HEK293 (cell line): ENCODE measurements at regions not wholly inside any gene's neighbourhood (a gene's known extent, or its start where the extent isn't known, plus 50 kb on each side); places are given as distances from the start of the nearest gene placed in this dataset.

ENCODE experiments used
- CTCF ChIA-PET: fragments of 350-600 bp; formaldehyde crosslinking; extraction: SDS; loops from one replicate; lab custom pipeline; 2021; ENCODE audit warnings: antibody characterized with exemption; lab: Yijun Ruan, JAX
- POLR2A ChIA-PET: fragments of 300-600 bp; formaldehyde crosslinking; extraction: SDS; loops from one replicate; lab custom pipeline; 2020; ENCODE audit warnings: antibody characterized with exemption, inconsistent platforms; lab: Yijun Ruan, JAX
- H3K27ac ChIP-seq: fragments of 200-500 bp; sonication (Bioruptor generic); 2 replicates; pipeline ENCODE4 v1.5.1; 2014; ENCODE audit warnings: low read depth, low read length, control low read depth, inconsistent platforms; ENCODE audit errors: extremely low read depth
- H3K36me3 ChIP-seq, 2 experiments: fragments of 200-500 bp in 1 of 2; sonication (Bioruptor generic) in 1 of 2; 1 replicate in 1 of 2; 2 replicates in 1 of 2; pipeline ENCODE4 v1.5.1; 2014 to 2017; ENCODE audit warnings: inconsistent platforms in 2 of 2, low read length in 2 of 2; ENCODE audit not compliant: control insufficient read depth in 2 of 2, insufficient read depth in 1 of 2
- H3K4me1 ChIP-seq: fragments of 200-500 bp; sonication (Bioruptor generic); 2 replicates; pipeline ENCODE4 v1.5.1; 2014; ENCODE audit warnings: mild to moderate bottlenecking, low read length, inconsistent platforms; ENCODE audit not compliant: control insufficient read depth, insufficient read depth
- H3K4me3 ChIP-seq: 2 replicates; pipeline ENCODE4 v1.5.1; 2011; ENCODE audit warnings: low read depth, mild to moderate bottlenecking, control low read depth, low read length, moderate library complexity
- H3K9me3 ChIP-seq: fragments of 200-500 bp; sonication (Bioruptor generic); 2 replicates; pipeline ENCODE4 v1.5.1; 2014; ENCODE audit warnings: low read depth, low read length, inconsistent platforms; ENCODE audit not compliant: control insufficient read depth, insufficient read depth
- GLI2 ChIP-seq: fragments of 450-650 bp; formaldehyde crosslinking; IDR thresholded peaks from 2 replicates; pipeline ENCODE4; 2017; ENCODE audit warnings: missing biosample characterization, missing genetic modification characterization, low read depth, borderline replicate concordance
- GLIS1 ChIP-seq: fragments of 450-650 bp; formaldehyde crosslinking; IDR thresholded peaks from 2 replicates; pipeline ENCODE4 v1.5.1; 2016; ENCODE audit warnings: missing biosample characterization, missing genetic modification characterization
- IKZF3 ChIP-seq: fragments of 450-650 bp; IDR thresholded peaks from 2 replicates; pipeline ENCODE4 v1.5.0; 2018; ENCODE audit warnings: missing biosample characterization, mild to moderate bottlenecking, missing genetic modification characterization, moderate library complexity
- KLF10 ChIP-seq: fragments of 450-650 bp; IDR thresholded peaks from 2 replicates; pipeline ENCODE4 v1.5.1; 2018; ENCODE audit warnings: missing biosample characterization, mild to moderate bottlenecking, missing genetic modification characterization
- KLF9 ChIP-seq: fragments of 450-650 bp; formaldehyde crosslinking; IDR thresholded peaks from 2 replicates; pipeline ENCODE4 v1.5.1; 2016; ENCODE audit warnings: missing biosample characterization, missing genetic modification characterization, low read depth
- RBAK ChIP-seq: fragments of 450-650 bp; formaldehyde crosslinking; IDR thresholded peaks from 2 replicates; pipeline ENCODE4 v1.5.1; 2016; ENCODE audit warnings: missing biosample characterization, missing genetic modification characterization
- TCF7L2 ChIP-seq: IDR thresholded peaks from 2 replicates; pipeline ENCODE4 v1.6.1; 2011; ENCODE audit warnings: low read depth, mild to moderate bottlenecking, inconsistent platforms, low read length, moderate library complexity, borderline replicate concordance
- TRIM28 ChIP-seq: IDR thresholded peaks from 2 replicates; pipeline ENCODE4 v1.6.1; 2011; ENCODE audit warnings: low read length, control low read depth, borderline replicate concordance
- ZBTB21 ChIP-seq: fragments of 450-650 bp; formaldehyde crosslinking; IDR thresholded peaks from 2 replicates; pipeline ENCODE4 v1.5.1; 2017; ENCODE audit warnings: missing biosample characterization, missing genetic modification characterization
- ZBTB7A ChIP-seq: fragments of 450-650 bp; formaldehyde crosslinking; IDR thresholded peaks from 2 replicates; pipeline ENCODE4 v1.5.1; 2016; ENCODE audit warnings: low read depth, missing biosample characterization, missing genetic modification characterization
- ZFP37 ChIP-seq: fragments of 450-650 bp; formaldehyde crosslinking; IDR thresholded peaks from 2 replicates; pipeline ENCODE4 v1.5.1; 2016; ENCODE audit warnings: missing biosample characterization, missing genetic modification characterization
- ZNF121 ChIP-seq: fragments of 450-650 bp; formaldehyde crosslinking; IDR thresholded peaks from 2 replicates; pipeline ENCODE4 v1.5.1; 2016; ENCODE audit warnings: missing biosample characterization, missing genetic modification characterization
- ZNF169 ChIP-seq: fragments of 450-650 bp; formaldehyde crosslinking; IDR thresholded peaks from 2 replicates; pipeline ENCODE4 v1.5.1; 2016; ENCODE audit warnings: missing biosample characterization, missing genetic modification characterization
- ZNF175 ChIP-seq: fragments of 450-650 bp; formaldehyde crosslinking; IDR thresholded peaks from 2 replicates; pipeline ENCODE4 v1.5.1; 2016; ENCODE audit warnings: missing biosample characterization, missing genetic modification characterization
- ZNF19 ChIP-seq: fragments of 450-650 bp; formaldehyde crosslinking; IDR thresholded peaks from 2 replicates; pipeline ENCODE4; 2016; ENCODE audit warnings: missing biosample characterization, missing genetic modification characterization, low read depth
- ZNF2 ChIP-seq: fragments of 450-650 bp; formaldehyde crosslinking; IDR thresholded peaks from 2 replicates; pipeline ENCODE4 v1.5.1; 2016; ENCODE audit warnings: missing biosample characterization, missing genetic modification characterization
- ZNF335 ChIP-seq: fragments of 450-650 bp; formaldehyde crosslinking; conservative IDR thresholded peaks from 2 replicates; pipeline ENCODE4 v1.5.1; 2016; ENCODE audit warnings: missing biosample characterization, missing genetic modification characterization
- ZNF341 ChIP-seq: fragments of 450-650 bp; formaldehyde crosslinking; IDR thresholded peaks from 2 replicates; pipeline ENCODE4; 2016; ENCODE audit warnings: low read depth, missing biosample characterization, missing genetic modification characterization
- ZNF501 ChIP-seq: fragments of 450-650 bp; formaldehyde crosslinking; IDR thresholded peaks from 2 replicates; pipeline ENCODE4 v1.5.1; 2016; ENCODE audit warnings: missing biosample characterization, missing genetic modification characterization
- ZNF510 ChIP-seq: fragments of 450-650 bp; formaldehyde crosslinking; IDR thresholded peaks from 2 replicates; pipeline ENCODE4 v1.5.1; 2018; ENCODE audit warnings: mild to moderate bottlenecking, missing genetic modification characterization, missing biosample characterization; ENCODE audit not compliant: insufficient replicate concordance
- ZNF514 ChIP-seq: fragments of 450-650 bp; formaldehyde crosslinking; IDR thresholded peaks from 2 replicates; pipeline ENCODE4 v1.5.1; 2016; ENCODE audit warnings: missing biosample characterization, missing genetic modification characterization
- ZNF529 ChIP-seq: fragments of 450-650 bp; formaldehyde crosslinking; IDR thresholded peaks from 2 replicates; pipeline ENCODE4 v1.5.1; 2017; ENCODE audit warnings: missing genetic modification characterization, missing biosample characterization; ENCODE audit not compliant: insufficient replicate concordance
- ZNF548 ChIP-seq: fragments of 450-650 bp; formaldehyde crosslinking; IDR thresholded peaks from 2 replicates; pipeline ENCODE4 v1.5.1; 2016; ENCODE audit warnings: missing biosample characterization, missing genetic modification characterization
- ZNF558 ChIP-seq: fragments of 450-650 bp; formaldehyde crosslinking; IDR thresholded peaks from 2 replicates; pipeline ENCODE4 v1.5.1; 2016; ENCODE audit warnings: missing biosample characterization, missing genetic modification characterization
- ZNF600 ChIP-seq: fragments of 450-650 bp; formaldehyde crosslinking; IDR thresholded peaks from 2 replicates; pipeline ENCODE4 v1.5.1; 2016; ENCODE audit warnings: missing biosample characterization, missing genetic modification characterization
- ZNF623 ChIP-seq: fragments of 450-650 bp; formaldehyde crosslinking; IDR thresholded peaks from 2 replicates; pipeline ENCODE4 v1.5.1; 2016; ENCODE audit warnings: missing biosample characterization, missing genetic modification characterization
- ZNF664 ChIP-seq: fragments of 450-650 bp; formaldehyde crosslinking; IDR thresholded peaks from 2 replicates; pipeline ENCODE4 v1.5.1; 2016; ENCODE audit warnings: missing biosample characterization, missing genetic modification characterization
- ZNF670 ChIP-seq: fragments of 450-650 bp; formaldehyde crosslinking; IDR thresholded peaks from 2 replicates; pipeline ENCODE4 v1.5.1; 2016; ENCODE audit warnings: missing biosample characterization, missing genetic modification characterization, low read depth
- ZNF701 ChIP-seq: fragments of 450-650 bp; formaldehyde crosslinking; IDR thresholded peaks from 2 replicates; pipeline ENCODE4 v1.5.1; 2016; ENCODE audit warnings: missing biosample characterization, missing genetic modification characterization
- ZNF768 ChIP-seq: fragments of 450-650 bp; formaldehyde crosslinking; IDR thresholded peaks from 2 replicates; pipeline ENCODE4 v1.5.1; 2018; ENCODE audit warnings: missing biosample characterization, mild to moderate bottlenecking, missing genetic modification characterization
- ZNF837 ChIP-seq: fragments of 450-650 bp; formaldehyde crosslinking; IDR thresholded peaks from 2 replicates; pipeline ENCODE4 v1.5.1; 2016; ENCODE audit warnings: missing biosample characterization, missing genetic modification characterization
- ZNF843 ChIP-seq: fragments of 450-650 bp; formaldehyde crosslinking; IDR thresholded peaks from 2 replicates; pipeline ENCODE4 v1.5.1; 2016; ENCODE audit warnings: missing biosample characterization, missing genetic modification characterization
- TF ChIP-seq, protein P1 (sequence below): sonication (generic); formaldehyde crosslinking; IDR thresholded peaks from 2 replicates; pipeline ENCODE4 v1.8.1; 2022; ENCODE audit warnings: mild to moderate bottlenecking, moderate library complexity, missing genetic modification reagents
- TF ChIP-seq, protein P2 (sequence below): fragments of 450-650 bp; formaldehyde crosslinking; conservative IDR thresholded peaks from 2 replicates; pipeline ENCODE4 v1.5.1; 2016; ENCODE audit warnings: low read depth, missing biosample characterization, missing genetic modification characterization

DNA sequence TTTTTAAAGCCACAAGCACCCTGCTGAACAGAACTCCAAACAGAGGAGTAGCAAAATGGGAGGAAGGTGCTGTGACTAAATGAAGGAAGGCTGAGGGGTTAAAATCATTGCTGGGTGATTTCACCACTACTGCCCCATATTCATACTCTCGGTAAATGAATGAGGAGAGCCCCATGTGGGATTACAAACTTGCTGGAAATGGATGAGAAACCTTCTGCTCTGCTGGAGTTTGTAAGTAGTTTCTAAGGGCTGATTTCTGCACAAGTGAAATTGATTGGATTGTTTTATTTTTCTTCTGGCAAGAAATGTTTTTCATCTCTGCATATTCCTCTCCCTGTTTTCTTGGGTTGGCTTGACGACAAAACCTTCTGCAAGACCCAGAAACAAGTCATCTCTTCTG lies 533.5 kb upstream of the MMS22L start (continued):
- TF ChIP-seq, protein P1, sequence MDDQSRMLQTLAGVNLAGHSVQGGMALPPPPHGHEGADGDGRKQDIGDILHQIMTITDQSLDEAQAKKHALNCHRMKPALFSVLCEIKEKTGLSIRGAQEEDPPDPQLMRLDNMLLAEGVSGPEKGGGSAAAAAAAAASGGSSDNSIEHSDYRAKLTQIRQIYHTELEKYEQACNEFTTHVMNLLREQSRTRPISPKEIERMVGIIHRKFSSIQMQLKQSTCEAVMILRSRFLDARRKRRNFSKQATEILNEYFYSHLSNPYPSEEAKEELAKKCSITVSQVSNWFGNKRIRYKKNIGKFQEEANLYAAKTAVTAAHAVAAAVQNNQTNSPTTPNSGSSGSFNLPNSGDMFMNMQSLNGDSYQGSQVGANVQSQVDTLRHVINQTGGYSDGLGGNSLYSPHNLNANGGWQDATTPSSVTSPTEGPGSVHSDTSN (CRISPR knock-in tag), result no peak
- TF ChIP-seq ZNF558 (tag by site-specific recombination) (no peak), IKZF3 (no peak), ZNF623 (no peak), ZNF664 (tag by site-specific recombination) (no peak)

DNA sequence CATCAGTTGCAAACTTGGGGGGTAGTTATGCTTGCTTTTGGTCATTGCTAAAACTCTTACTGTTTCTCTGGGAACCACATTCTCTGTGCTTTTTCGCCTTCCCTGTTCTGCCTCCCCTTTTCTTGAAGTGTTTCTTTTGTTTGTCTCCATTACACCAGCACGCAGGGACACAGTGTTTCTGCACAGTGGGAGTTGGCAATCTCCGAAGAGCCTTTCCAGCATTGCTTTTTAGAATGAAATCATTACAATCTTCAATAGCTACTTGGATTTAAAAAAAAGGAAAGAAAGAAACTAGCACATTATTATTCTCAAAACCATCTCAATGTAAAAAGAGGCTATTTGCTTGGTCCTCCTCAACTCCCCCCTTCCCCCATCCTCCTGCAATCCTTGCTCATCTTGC lies 536.7 kb upstream of the MMS22L start:
- Histone ChIP-seq H3K36me3 (no peaks in the 10 kb centered on the region), H3K4me1 (no peaks in the 10 kb centered on the region), H3K4me3 (no peak overlapping the region), H3K9me3 (no peaks in the 10 kb centered on the region), H3K27ac (no peak overlapping the region)
- ChIA-PET CTCF (no interaction called here), POLR2A (no interaction called here)
- TF ChIP-seq ZNF843 (tag by site-specific recombination), result no peak
- no peak for TF ChIP-seq ZNF768 (tag by site-specific recombination)
- no peak for TF ChIP-seq ZBTB21 (tag by site-specific recombination)
- TF ChIP-seq ZNF501 (tag by site-specific recombination), result no peak
- TF ChIP-seq TCF7L2, result no peak
- TF ChIP-seq ZNF341 (tag by site-specific recombination), result no peak
- TF ChIP-seq ZNF175 (tag by site-specific recombination), result no peak
- no peak for TF ChIP-seq KLF10 (tag by site-specific recombination)
- no peak for TF ChIP-seq ZNF510 (tag by site-specific recombination)
- TF ChIP-seq ZNF670 (tag by site-specific recombination), result no peak

DNA sequence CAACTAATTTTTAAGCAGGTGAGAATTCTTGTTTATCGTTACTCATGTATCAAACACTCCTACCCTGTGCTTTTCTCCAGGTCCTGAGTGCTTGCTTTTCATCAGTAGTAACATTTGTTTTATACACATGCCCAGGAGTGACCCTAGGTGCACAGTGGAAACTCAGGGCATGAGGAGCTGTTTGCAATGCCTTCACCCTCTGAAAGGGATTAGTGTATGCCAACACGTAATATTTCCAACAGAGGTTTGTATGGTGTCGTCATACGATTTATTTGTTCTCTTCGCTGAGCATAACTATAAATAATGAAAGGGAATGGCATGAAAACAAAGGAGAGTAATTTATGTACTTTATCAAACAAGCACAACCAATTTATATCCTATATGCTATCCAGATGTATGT lies 537.4 kb upstream of the MMS22L start:
- Histone ChIP-seq H3K4me3 (no peak overlapping the region), H3K27ac (no peak overlapping the region), H3K9me3 (no peaks in the 10 kb centered on the region), H3K4me1 (no peaks in the 10 kb centered on the region), H3K36me3 (no peaks in the 10 kb centered on the region)
- ChIA-PET CTCF (no interaction called here), POLR2A (no interaction called here)
- TF ChIP-seq ZNF548 (tag by site-specific recombination) (no peak), ZNF701 (tag by site-specific recombination) (no peak), ZNF19 (no peak), ZNF2 (tag by site-specific recombination) (no peak), ZNF514 (no peak), GLIS1 (tag by site-specific recombination) (no peak), KLF9 (tag by site-specific recombination) (no peak), ZNF837 (no peak), ZNF121 (tag by site-specific recombination) (no peak), ZFP37 (no peak), RBAK (tag by site-specific recombination) (no peak), TRIM28 (no peak), ZNF600 (tag by site-specific recombination) (no peak), ZNF335 (tag by site-specific recombination) (no peak), ZNF169 (no peak), GLI2 (tag by site-specific recombination) (no peak), ZNF529 (no peak), ZBTB7A (tag by site-specific recombination) (no peak)
- TF ChIP-seq, protein P2, sequence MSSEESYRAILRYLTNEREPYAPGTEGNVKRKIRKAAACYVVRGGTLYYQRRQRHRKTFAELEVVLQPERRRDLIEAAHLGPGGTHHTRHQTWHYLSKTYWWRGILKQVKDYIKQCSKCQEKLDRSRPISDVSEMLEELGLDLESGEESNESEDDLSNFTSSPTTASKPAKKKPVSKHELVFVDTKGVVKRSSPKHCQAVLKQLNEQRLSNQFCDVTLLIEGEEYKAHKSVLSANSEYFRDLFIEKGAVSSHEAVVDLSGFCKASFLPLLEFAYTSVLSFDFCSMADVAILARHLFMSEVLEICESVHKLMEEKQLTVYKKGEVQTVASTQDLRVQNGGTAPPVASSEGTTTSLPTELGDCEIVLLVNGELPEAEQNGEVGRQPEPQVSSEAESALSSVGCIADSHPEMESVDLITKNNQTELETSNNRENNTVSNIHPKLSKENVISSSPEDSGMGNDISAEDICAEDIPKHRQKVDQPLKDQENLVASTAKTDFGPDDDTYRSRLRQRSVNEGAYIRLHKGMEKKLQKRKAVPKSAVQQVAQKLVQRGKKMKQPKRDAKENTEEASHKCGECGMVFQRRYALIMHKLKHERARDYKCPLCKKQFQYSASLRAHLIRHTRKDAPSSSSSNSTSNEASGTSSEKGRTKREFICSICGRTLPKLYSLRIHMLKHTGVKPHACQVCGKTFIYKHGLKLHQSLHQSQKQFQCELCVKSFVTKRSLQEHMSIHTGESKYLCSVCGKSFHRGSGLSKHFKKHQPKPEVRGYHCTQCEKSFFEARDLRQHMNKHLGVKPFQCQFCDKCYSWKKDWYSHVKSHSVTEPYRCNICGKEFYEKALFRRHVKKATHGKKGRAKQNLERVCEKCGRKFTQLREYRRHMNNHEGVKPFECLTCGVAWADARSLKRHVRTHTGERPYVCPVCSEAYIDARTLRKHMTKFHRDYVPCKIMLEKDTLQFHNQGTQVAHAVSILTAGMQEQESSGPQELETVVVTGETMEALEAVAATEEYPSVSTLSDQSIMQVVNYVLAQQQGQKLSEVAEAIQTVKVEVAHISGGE (tag by site-specific recombination), result no peak
